ENCODE measurements at regions not wholly inside any gene's neighbourhood (a gene's known extent, or its start where the extent isn't known, plus 50 kb on each side); places are given as distances from the start of the nearest gene placed in this dataset.

DNA sequence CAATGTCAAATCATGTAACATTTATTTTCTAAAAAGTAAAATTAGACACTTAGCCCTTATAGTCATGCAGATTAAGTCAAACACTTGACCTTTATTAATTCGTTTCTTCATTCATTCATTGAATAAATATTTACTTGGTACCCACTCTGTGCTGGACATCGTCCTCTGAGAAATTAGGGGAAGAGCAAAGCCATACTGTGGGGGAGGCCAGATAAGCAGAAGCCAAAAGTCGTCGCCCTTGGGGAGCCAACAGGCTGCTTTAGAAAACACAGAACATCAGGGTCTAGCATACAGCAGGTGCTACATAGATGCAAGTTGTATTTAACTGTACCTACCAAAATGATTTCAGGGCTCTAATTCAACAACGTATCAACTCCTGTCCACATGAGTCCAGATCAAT lies 66.1 kb upstream of the PROX1 start:
- no peaks in the 10 kb centered on the region for H3K4me1 ChIP-seq
- no peak for ATAC-seq (ENCODE audit: low FRiP score in 2 of 2)
- no peaks in the 10 kb centered on the region for H3K27me3 ChIP-seq
- no peak for TF ChIP-seq POLR2AphosphoS5 (IDR thresholded peaks at IDR 0.05)
- no peak for TF ChIP-seq POLR2A (IDR thresholded peaks at IDR 0.05)
- no peak for TF ChIP-seq CTCF (IDR thresholded peaks at IDR 0.05)
- TF ChIP-seq EP300 (IDR thresholded peaks at IDR 0.05), result no peak
- H3K27ac ChIP-seq, result no peak overlapping the region
- DNase-seq, result no peak
- H3K9me3 ChIP-seq, result no peaks in the 10 kb centered on the region
- H3K4me3 ChIP-seq, result no peak overlapping the region
- WGBS, 2 donors, result 64 to 68% methylated on average over 5 of the region's 5 CpGs
- H3K36me3 ChIP-seq, result no peaks in the 10 kb centered on the region

DNA sequence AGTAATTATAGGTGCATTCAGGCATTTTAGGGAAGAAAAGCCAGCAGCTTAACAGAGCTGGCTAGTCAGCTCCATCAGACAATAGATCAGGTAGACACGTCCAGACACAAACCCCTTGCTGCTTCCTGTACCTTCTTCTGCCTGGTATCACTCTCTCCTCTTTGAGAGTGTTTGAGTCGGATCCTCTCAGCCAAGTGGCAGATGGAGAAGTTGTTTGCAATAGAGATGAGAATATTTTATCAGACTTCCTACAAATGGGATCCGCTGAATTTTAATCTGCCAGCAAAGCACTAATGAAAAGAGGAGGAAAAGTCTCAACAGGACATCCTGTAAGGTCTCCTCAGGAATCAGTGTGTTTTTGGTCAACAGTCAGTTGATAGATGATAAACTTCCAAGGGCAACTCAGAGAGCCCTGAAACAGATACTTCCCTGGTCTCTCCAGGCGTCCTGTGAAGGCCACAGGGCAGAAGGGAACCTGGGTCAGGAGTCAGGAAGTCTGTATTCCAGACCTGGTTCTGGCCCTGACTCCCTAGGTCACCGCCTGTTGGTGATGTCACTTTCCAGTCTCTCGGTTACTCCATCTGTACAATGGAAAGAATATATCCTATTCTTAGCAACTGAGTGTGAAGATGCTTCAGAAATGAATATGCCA lies 62.1 kb upstream of the PROX1 start:
- TF ChIP-seq POLR2A (IDR thresholded peaks at IDR 0.05) (no peak), CTCF (IDR thresholded peaks at IDR 0.05) (no peak), POLR2AphosphoS5 (IDR thresholded peaks at IDR 0.05) (no peak), EP300 (IDR thresholded peaks at IDR 0.05) (no peak)
- 52 to 77% methylated on average over 5 to 6 of the region's 6 CpGs for WGBS, 2 donors
- no peak for ATAC-seq (ENCODE audit: low FRiP score in 2 of 2)

DNA sequence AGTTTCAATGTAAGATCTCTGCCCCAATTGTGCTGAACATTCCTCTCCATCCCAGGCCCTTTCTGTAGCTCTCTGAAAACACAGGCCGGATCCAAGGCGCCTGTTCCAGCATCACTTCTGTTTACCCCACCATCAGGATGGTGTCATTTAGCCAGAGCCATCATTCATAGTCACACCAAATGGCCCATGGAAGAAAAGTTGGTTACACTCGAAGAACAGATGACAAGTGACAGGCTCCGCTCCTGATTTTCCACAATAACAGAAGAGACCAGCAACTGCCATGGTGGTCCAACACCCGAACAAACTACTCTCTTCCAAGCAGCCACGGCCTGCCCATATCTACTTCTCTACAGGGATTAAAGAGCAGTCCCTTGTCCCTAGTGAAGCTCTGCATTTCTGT lies 59.9 kb upstream of the PROX1 start:
- 83 to 89% methylated on average over 6 of the region's 6 CpGs for WGBS, 2 donors
- H3K36me3 ChIP-seq, result no peaks in the 10 kb centered on the region
- H3K27ac ChIP-seq, result no peak overlapping the region
- no peak overlapping the region for H3K4me3 ChIP-seq
- ATAC-seq (ENCODE audit: low FRiP score in 2 of 2), result no peak
- TF ChIP-seq EP300 (IDR thresholded peaks at IDR 0.05) (no peak), POLR2AphosphoS5 (IDR thresholded peaks at IDR 0.05) (no peak), CTCF (IDR thresholded peaks at IDR 0.05) (no peak), POLR2A (IDR thresholded peaks at IDR 0.05) (no peak)
- DNase-seq, result no peak
- H3K4me1 ChIP-seq, result no peaks in the 10 kb centered on the region
- no peaks in the 10 kb centered on the region for H3K9me3 ChIP-seq
- no peaks in the 10 kb centered on the region for H3K27me3 ChIP-seq

More for the DNA sequence above, 62.1 kb upstream of the PROX1 start:
- Histone ChIP-seq H3K4me3 (no peak overlapping the region), H3K27me3 (no peaks in the 10 kb centered on the region), H3K27ac (no peak overlapping the region), H3K4me1 (no peaks in the 10 kb centered on the region), H3K36me3 (no peaks in the 10 kb centered on the region), H3K9me3 (no peaks in the 10 kb centered on the region)
- DNase-seq, result no peak

DNA sequence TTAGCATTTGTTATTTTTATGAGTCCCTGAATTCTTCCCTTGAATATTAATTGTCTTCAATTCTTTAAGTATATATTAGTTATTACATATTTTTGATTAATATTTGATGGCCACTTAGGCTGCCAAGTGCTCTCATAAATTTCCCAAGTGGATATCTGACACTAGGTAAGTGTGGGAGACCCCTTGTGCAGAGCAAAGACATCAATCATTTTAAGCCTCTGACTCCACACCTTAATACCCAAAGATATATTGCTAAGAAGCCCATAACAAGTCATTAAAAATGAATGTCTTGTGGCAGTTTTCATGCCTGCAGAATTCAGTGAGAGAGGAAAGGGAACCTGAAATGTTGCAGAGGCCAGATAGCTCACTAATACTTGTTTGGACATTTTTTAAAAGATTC lies 58.4 kb upstream of the PROX1 start:
- Histone ChIP-seq H3K4me1 (peaks cover 0 to 2% (median 0%) of the 10 kb centered on the region in 4 donors), H3K27me3 (no peaks in the 10 kb centered on the region), H3K27ac (no peak overlapping the region), H3K9me3 (no peaks in the 10 kb centered on the region), H3K36me3 (no peaks in the 10 kb centered on the region), H3K4me3 (no peak overlapping the region)
- ATAC-seq (ENCODE audit: low FRiP score in 2 of 2) (no peak), DNase-seq (no peak)
- TF ChIP-seq CTCF (IDR thresholded peaks at IDR 0.05), result no peak
- TF ChIP-seq EP300 (IDR thresholded peaks at IDR 0.05), result no peak
- no peak for TF ChIP-seq POLR2AphosphoS5 (IDR thresholded peaks at IDR 0.05)
- TF ChIP-seq POLR2A (IDR thresholded peaks at IDR 0.05), result no peak

DNA sequence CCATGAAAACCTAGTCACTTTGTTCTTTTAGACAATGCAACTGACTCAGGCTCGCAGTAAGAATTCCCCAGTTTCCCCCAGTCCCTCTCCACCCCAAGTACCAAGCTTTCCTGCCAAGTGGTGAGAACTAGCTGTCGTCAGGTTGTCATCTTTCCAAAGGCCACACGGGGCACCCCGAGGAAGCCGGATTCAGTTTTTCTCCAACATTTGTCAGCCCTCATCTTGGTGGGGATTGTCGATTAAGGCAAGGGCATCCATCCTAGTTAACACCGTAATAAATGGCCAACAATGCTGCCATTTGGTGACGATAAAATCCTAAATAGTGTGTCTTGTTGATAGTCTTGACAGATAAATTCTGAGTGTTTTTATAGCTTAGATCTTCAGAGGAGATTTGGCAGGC lies 55.9 kb upstream of the PROX1 start:
- Histone ChIP-seq H3K9me3 (no peaks in the 10 kb centered on the region), H3K36me3 (no peaks in the 10 kb centered on the region), H3K4me1 (peaks cover 0 to 5% (median 0%) of the 10 kb centered on the region in 4 donors), H3K27me3 (no peaks in the 10 kb centered on the region), H3K27ac (no peak overlapping the region), H3K4me3 (no peak overlapping the region)
- no peak for ATAC-seq (ENCODE audit: low FRiP score in 2 of 2)
- DNase-seq, result no peak
- 57 to 59% methylated on average over 8 of the region's 8 CpGs for WGBS, 2 donors
- no peak for TF ChIP-seq CTCF (IDR thresholded peaks at IDR 0.05)
